ENCODE measurements at regions not wholly inside any gene's neighbourhood (a gene's known extent, or its start where the extent isn't known, plus 50 kb on each side); places are given as distances from the start of the nearest gene placed in this dataset.
A peak's percentile ranks its signal among the peaks of the same experiment; 100 is the strongest.

DNA sequence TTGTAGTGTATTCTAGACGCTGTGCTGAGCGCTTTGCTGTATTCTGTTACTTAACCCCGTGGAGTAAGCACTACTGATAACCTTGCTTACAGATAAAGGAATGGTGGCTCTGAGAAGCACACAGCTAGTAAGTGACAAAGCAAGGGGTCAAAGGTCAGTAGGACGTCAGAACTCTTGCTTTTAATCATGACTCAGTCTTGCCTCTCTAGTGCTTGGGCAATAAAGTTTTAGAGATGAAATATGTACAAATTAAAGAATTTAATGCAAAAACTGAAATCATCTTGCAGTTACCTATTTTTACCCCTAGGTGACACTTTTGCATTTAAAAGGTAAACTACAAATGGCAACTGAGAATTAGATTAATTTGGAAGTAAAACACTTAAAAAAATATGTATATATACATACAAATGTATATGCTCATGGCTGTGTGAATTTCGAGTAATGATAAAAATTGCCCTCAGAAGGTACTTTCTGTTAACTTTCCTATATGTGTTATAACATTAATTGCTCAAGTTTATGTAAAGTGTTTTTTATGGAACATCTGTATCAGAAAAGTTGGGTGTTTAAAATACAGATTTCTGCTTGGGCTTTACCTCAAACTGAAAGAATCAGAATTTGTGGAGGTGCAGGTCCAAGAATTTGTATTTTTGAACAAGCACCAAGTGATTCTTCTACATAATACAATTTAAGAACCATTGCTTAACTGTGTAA, 175.1 kb upstream of the DAB2 start:
- intact Hi-C loops (cut with DNase I) = no loop called here
- no peak for DNase-seq

DNA sequence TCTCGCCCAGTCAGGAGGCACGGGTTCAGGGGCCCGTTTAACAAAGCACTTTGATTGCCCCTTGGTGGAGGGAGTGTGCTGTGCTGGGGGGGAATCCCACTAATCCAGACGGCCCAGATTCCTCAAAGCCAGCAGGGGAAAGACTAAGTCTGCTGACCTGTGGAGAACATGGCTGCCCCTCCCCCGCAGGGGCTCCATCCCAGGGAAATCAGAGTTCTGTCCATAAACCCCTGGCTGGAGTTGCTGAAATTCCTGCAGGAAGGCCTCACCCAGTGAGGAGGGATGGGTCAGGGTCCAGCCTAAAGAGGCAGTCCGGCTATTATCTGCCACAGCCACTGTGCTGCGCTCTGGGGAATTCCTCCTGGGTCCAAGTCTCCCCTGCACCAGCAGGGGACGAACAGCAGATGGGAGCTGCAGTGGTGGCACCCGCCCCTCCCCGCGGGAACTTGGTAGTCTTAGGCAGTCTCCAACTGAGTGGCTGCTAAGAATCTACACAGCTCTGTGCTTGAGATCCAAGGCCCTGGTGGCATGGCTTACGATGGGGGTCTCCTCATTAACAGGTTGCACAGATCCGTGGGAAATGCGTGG, 174.0 kb upstream of the DAB2 start:
- no peak for DNase-seq

DNA sequence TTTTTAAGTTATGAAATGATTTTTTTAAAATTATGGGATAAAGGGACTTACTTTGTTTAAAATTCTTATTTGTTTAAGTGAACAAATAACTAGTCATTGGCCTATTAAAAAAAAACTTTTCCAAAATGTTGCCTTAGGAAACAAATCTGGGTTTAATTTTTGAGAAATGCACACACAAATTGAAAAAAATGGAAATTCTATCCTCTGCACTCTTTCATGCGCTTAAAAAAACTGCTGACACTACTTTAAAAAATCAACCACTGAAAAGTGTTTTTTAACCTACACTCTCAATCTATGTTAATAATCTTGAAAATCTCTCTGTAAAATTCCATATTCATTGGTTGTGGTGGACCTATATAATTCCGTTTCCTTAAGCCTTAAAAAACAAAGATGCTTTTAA, 163.4 kb upstream of the DAB2 start:
- no peak for DNase-seq
- intact Hi-C loops (cut with DNase I) = loop anchor here (5.0 to 10.0 kb wide), 2 partner anchors 1104 to 1297 kb away; no protein-coding TSS in a partner anchor

More for the DNA sequence above, 174.0 kb upstream of the DAB2 start:
- intact Hi-C loops (cut with DNase I) = no loop called here

DNA sequence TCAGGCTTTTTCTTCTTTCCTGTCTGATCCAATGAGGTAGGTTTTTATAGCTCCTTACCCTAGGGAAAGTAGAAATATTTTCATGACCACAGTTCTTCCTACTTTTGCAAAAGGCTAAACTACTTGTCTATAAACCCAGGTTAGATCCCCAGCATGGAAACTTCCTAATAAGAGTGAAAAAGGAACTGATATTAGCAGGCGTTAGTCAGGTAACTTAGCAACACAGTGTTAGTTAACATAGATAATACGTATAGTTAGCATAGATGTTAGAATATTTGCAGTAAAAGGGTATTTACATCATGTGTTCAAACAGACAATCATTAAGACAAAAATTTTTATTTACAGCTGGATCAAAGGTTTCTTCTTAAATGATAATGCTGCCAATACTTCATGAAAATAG, 162.9 kb upstream of the DAB2 start:
- DNase-seq = no peak
- intact Hi-C loops (cut with DNase I) = loop anchor here (5.0 to 10.0 kb wide), 2 partner anchors 1105 to 1297 kb away; no protein-coding TSS in a partner anchor

GRCh38 chr5:39586185-39586584, 161.4 kb upstream of the DAB2 start:
- DNase-seq = no peak
- intact Hi-C loops (cut with DNase I) = loop anchor here (5.0 to 10.0 kb wide), 2 partner anchors 1106 to 1299 kb away; no protein-coding TSS in a partner anchor

DNA sequence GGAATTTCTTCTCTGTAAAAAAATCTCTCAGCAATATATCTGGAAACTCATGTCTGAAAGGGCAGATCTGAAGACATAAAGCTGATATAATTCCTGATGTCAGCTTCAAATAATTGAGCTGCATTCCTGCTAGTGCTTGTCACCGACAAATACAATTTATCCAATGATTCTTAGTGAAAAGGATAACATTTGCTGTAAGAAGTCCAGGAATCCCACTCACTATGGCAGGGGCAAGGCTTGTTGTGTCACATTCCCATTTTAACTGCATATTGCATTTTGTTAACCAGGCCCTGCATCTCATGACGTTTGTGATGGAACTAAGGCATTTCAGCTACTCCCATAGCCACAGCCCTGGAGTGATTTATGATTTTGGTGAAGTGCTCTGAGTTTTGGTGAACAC, 160.1 kb upstream of the DAB2 start:
- intact Hi-C loops (cut with DNase I) = loop anchor here (5.0 to 10.0 kb wide), 2 partner anchors 1107 to 1300 kb away; no protein-coding TSS in a partner anchor
- DNase-seq = no peak

- intact Hi-C loops (cut with DNase I) = loop anchor here (10.0 kb wide), 1 partner anchor 1304 kb away; no protein-coding TSS in a partner anchor
- peak in 1 of 42 donors; percentile 15 for DNase-seq
Observed at GRCh38 chr5:39580702-39581453, 156.1 kb upstream of the DAB2 start.

GRCh38 chr5:39579750-39580149, 155.0 kb upstream of the DAB2 start:
- intact Hi-C loops (cut with DNase I) = loop anchor here (10.0 kb wide), 2 partner anchors 365 to 1305 kb away; partner anchors contain the start of gene FYB1
- DNase-seq = no peak

DNA sequence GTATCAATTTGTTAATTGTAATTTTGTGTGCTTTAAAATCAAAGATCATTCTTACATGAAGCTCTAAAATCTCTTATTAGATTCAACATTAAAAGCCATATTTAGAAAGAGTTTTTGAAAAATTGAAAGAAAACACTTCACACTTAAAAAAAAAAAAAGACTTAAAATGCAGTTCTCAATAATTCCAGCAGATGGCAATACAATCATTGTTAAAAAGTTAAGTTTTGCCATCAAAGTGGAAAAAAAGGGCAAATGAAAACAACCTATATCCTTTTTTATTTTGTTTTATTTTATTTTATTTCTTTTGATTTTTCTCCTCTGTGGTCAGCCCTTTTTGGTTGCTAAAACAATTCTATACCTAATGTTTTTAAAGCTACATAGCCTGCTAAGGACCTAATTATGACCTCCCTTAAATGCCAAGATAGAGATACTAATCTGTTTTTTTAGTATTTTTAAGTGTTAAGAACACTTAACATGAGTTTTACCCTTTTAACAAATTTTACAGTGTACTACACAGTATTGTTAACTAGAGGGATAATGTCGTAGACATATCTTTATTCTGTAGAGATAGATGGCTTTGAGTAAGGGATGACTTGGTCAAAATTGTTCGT, 154.2 kb upstream of the DAB2 start:
- no peak for DNase-seq
- intact Hi-C loops (cut with DNase I) = loop anchor here (10.0 kb wide), 1 partner anchor 364 kb away; the partner anchor contains the start of gene FYB1

DNA sequence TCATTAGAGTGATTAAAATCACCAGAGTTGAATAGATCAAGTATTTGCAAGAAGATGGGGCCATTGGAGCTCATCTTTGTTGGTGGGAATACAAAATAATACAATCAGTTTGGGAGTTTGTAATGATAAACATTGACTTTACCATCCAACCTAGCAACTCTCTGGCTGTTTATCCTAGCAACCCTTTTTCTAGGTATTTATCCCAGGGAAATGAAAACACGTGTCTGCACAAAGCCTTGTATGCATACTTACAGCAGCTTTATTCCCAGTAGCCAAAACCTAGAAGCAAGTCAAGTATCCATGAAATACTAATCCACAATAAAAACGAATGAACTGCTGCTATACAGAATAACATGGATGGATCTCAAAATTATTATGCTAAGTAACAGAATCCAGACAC, 152.7 kb upstream of the DAB2 start:
- intact Hi-C loops (cut with DNase I) = loop anchor here (10.0 kb wide), 1 partner anchor 363 kb away; the partner anchor contains the start of gene FYB1
- no peak for DNase-seq

- DNase-seq = peak in 1 of 42 donors; percentile 8
Observed at GRCh38 chr5:39570403-39571027, 145.7 kb upstream of the DAB2 start.

DNA sequence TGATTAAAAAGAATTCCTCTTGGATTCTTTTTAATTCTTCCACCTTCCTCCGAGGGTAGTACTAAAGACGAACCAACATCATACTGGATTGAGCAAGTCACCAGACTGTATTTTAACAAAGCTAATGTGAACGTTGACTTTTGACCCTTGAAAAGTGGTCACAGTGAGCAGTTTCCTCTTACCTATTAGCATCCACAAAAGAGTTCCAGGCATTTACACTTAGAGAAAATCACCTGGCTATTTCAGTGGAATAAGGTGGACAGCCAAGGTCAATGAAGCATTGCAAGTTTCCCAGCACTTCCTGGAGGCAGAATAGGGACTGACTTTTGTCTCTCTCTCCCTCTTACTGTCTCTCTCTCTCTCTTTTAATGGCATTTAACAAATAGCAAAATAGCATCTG, 145.1 kb upstream of the DAB2 start:
- DNase-seq = no peak
- intact Hi-C loops (cut with DNase I) = loop anchor here (10.0 kb wide), 1 partner anchor 355 kb away; the partner anchor contains the start of gene FYB1

More at GRCh38 chr5:39570403-39571027, 145.7 kb upstream of the DAB2 start:
- intact Hi-C loops (cut with DNase I) = loop anchor here (10.0 kb wide), 1 partner anchor 356 kb away; the partner anchor contains the start of gene FYB1

GRCh38 chr5:39566891-39567290, 142.1 kb upstream of the DAB2 start:
- intact Hi-C loops (cut with DNase I) = no loop called here
- no peak for DNase-seq

DNA sequence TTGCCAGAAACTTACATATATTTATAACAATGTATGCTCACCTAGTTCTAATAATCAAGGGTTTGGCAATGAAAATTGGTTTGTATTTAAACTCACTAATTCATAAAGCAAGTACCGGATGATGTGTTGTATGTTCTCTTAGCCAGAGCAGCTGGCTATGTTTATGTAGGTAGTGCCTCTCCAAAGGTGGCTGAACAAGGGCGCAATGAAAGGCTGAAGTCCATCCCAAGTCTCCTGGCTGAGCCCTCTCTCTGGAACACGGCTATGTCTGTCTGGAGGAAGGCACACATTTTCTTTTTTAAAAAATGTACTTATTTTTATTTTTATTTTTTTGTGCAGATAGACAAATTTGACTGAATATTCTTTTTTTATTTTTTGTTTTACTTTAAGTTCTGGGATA, 141.2 kb upstream of the DAB2 start:
- no peak for DNase-seq
- intact Hi-C loops (cut with DNase I) = no loop called here

DNA sequence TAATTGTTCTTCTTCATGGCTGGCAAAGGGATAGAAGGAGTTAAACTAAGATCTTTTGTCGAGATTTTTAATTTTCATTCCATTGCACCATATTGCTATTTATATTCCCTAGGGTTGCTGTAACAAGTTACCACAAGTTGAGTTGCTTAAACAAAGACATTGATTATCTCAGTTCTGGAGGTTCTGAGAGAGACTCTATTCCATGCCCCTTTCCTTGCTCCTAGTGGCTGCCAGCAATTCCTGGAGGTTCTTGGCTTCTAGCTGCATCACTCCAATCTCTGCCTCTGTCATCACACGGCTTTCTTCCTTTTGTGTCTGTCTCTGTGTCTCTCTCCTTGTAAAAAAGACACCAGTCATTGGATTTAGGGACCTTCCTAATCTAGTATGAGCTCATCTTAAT, 136.6 kb upstream of the DAB2 start:
- intact Hi-C loops (cut with DNase I) = no loop called here

GRCh38 chr5:39560726-39561125, 135.9 kb upstream of the DAB2 start:
- no peak for DNase-seq
- intact Hi-C loops (cut with DNase I) = no loop called here

More for the DNA sequence above, 136.6 kb upstream of the DAB2 start:
- no peak for DNase-seq

DNA sequence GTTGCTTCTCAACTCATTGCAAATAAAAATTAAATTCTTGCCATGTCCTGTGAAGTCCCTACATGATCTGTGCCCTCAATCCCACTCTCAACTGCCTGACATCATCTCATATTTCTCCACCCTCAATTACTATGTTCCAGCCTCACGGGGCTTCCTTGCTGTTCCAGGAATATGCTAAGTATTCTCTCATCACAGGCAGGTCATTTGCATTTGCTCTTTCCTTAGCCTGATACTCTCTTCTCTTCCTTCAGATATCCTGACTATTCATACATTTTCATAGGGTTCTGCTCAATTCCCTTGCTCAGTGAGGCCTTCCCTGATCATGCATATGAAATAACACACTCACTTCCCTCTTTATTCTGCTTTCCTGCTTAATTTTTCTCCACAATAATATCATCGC, 135.1 kb upstream of the DAB2 start:
- DNase-seq = no peak
- intact Hi-C loops (cut with DNase I) = loop anchor here (10.0 kb wide), 1 partner anchor 335 kb away; no protein-coding TSS in a partner anchor

DNA sequence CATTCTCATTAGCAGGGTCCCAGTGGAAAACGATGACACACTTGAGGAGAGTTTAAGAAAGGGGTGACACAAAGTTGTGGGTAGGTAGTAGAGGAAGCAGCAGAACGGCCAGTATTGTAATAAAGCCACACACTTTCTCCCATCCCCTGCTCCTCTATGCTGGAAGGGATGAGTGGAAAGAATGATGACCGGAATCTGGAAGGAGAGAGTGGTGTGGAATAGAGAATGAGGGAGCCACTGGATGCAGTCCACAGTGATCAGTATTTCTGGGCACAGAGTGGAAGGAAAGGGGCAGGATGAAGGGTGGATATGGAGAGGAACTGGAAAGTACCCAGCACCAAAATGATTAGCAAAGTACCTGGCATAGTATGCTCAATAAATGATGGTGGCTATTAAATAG, 133.8 kb upstream of the DAB2 start:
- DNase-seq = no peak
- intact Hi-C loops (cut with DNase I) = loop anchor here (10.0 kb wide), 1 partner anchor 334 kb away; no protein-coding TSS in a partner anchor
